GM12865 (cell line): ENCODE measurements at regions not wholly inside any gene's neighbourhood (a gene's known extent, or its start where the extent isn't known, plus 50 kb on each side); places are given as distances from the start of the nearest gene placed in this dataset.
A peak's percentile ranks its signal among the peaks of the same experiment; 100 is the strongest.

Experiments used
- DNase-seq: peaks from one replicate; pipeline ENCODE4 v3.0.0; 2010; ENCODE audit warnings: low read depth
- H3K4me3 ChIP-seq: 2 replicates; pipeline ENCODE4 v1.5.1; 2011; ENCODE audit warnings: mild to moderate bottlenecking, low read depth, low read length, control low read depth
- TF ChIP-seq, protein P1 (sequence below): IDR thresholded peaks from 2 replicates; pipeline ENCODE4 v1.5.1; 2011; ENCODE audit warnings: low read length, control low read depth, low read depth, inconsistent platforms; ENCODE audit not compliant: insufficient read depth; ENCODE audit errors: missing control alignments

DNA sequence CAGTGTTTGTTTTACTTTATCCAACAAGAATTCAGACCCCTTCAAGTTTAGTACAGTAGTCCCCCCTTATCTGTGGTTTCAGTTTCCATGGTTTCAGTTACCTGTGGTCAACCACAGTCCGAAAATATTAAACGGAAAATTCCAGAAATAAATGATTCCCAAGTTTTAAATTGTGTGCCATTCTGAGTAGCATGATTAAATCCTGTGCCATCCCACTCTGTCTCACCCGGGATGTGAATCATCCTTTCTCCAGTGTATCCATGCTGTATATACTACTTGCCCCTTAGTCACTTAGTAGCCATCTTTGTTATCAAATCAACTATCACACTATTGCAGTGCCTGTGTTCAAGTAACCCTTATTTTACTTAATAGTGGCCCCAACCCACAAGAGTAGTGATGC lies 153.8 kb upstream of the RASA1 start:
- no peak overlapping the region for H3K4me3 ChIP-seq
- no peak for DNase-seq
- TF ChIP-seq, protein P1, sequence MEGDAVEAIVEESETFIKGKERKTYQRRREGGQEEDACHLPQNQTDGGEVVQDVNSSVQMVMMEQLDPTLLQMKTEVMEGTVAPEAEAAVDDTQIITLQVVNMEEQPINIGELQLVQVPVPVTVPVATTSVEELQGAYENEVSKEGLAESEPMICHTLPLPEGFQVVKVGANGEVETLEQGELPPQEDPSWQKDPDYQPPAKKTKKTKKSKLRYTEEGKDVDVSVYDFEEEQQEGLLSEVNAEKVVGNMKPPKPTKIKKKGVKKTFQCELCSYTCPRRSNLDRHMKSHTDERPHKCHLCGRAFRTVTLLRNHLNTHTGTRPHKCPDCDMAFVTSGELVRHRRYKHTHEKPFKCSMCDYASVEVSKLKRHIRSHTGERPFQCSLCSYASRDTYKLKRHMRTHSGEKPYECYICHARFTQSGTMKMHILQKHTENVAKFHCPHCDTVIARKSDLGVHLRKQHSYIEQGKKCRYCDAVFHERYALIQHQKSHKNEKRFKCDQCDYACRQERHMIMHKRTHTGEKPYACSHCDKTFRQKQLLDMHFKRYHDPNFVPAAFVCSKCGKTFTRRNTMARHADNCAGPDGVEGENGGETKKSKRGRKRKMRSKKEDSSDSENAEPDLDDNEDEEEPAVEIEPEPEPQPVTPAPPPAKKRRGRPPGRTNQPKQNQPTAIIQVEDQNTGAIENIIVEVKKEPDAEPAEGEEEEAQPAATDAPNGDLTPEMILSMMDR: no peak

DNA sequence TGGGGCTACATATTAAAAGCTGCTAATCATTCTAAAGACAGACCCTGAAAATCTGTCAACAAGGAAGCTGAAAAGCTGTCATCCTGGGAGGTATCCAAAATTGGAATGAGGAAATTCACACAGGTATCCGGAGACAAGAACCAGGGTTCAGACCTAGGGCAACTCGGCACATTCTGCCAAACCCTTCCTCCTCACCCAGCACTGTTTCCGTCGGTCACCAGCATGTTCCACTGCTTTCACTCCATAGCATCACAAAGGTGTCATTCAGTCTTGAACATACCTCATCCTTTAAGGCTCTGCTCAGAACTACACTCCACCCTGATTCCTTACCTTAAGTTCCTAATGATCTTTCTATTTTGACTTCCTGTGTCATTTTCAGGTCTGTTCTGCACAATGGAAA lies 153.1 kb upstream of the RASA1 start:
- DNase-seq: no peak
- TF ChIP-seq, protein P1: no peak
- no peak overlapping the region for H3K4me3 ChIP-seq

DNA sequence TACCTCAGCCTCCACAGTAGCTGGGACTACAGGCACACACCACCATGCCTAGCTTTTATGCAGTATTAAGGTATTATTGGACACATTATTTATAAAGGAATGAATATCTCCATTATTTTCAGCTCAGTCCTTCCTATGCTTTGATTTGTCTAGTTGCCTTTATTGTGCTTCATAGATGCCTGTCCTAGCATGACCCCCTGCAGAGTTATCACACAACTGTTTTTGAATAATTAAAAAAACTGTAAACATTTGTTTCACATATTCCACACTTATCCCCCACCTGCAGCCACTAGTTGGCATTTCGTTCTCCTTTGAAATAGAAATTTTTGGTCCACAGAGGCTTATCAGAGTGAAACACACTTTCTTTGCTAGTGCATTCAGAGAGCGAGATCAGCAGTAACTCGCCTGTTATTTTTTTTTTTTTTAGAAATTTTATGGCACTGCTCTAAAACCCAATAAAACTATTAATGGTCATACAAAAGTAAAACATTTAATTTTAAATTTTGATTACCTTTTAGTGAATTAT lies 151.8 kb upstream of the RASA1 start:
- no peak overlapping the region for H3K4me3 ChIP-seq
- TF ChIP-seq, protein P1: no peak
- no peak for DNase-seq

DNA sequence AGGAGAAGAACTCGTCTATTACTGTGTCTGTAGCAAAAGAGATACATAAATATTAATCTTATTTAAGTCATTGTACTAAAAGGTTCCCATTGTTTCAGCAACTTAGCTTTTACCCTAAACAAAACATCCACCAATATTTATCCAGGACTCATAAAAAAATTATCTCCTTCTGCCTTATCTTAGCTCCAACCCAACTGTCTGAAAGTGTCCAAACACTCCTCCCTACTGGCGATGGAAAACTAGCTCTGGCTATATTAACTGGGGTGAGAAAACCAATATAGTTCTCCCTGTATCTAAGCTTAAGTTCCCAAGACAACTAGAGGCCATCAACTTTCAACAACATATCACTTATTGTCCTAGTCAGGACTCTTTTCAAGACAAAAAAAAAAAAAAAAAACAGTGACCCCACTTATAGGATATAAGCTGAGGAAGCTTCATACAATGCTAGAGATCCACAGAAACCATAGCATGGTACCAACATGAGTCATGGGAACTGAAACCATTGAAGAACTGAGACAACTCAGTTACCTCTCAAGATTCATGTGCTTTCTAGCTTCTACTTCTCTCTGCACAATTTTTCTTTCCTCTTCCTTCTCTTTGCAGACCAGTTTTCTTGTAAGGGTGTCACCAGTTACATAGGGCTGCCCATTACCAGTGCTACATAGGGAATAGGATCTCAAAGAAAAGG lies 150.7 kb upstream of the RASA1 start:
- DNase-seq: peak; percentile 92
- H3K4me3 ChIP-seq: no peak overlapping the region
- TF ChIP-seq, protein P1: no peak

DNA sequence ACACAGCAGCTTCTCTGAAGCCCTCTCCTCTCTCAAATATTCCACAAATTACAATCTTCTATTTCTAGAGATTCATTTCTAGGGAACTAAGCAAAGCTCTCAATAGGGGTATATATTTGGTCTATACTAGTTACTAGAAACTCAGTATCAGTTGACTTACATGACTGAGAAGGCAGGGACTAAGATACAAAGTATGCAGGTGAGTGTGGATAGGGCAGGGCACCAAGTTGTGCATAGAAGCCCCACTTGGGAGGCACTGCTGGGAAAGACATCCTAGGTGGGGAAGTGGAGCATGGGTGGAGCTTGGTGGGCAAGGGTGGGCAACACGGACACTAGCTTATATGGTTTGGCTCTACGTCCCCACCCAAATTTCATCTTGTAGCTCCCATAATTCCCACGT lies 148.1 kb upstream of the RASA1 start:
- TF ChIP-seq, protein P1: no peak
- H3K4me3 ChIP-seq: no peak overlapping the region
- DNase-seq: no peak

DNA sequence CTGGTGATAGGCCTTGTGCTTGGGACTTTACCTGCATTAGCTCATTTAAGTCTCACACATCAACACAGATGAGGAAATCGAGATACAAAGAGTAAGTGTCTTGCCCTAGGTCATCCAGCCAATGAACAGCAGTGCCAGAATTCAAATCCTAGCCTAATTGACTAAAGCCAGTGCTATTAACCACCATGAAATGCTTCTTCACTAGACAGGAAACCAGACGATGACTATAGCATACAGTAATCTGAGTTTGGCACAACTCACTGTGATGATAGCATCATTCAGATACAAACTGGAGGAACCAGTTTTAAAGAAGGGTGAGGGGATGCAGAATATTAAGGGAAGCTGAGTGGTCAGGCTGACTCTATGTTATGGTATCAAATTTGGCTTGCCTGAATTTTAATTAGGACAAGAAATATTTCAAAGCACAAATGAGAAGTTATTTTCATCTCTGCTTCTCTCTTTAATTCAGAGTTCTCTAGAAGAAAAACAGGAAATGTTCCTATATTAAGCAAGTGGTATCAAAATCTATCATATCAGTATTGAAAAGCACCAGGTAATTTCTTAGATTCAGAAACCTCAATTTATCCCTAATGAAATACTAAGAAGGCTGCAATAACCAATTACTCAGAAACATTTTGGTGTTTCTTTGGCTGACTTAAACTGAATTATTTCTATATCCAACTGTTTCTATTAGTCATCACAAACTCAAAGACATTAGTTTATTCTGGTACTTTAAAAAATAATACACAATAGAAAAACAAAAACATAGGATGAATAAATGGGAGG lies 147.0 kb upstream of the RASA1 start:
- no peak overlapping the region; the same call in 1 of the 2 replicates for H3K4me3 ChIP-seq
- TF ChIP-seq, protein P1: no peak
- DNase-seq: peak; percentile 66
